B cell (primary cell): ENCODE measurements at regions not wholly inside any gene's neighbourhood (a gene's known extent, or its start where the extent isn't known, plus 50 kb on each side); places are given as distances from the start of the nearest gene placed in this dataset.

Experiments used
- ATAC-seq: fragments of 200-7000 bp; cut with Tn5 transposase; one replicate; pipeline ENCODE4 v1.10.0; 2021; ENCODE audit warnings: low read depth, mild to moderate bottlenecking, moderate number of reproducible peaks, moderate library complexity
- CTCF ChIA-PET: fragments of 350-600 bp; sonication (Branson Sonifier 250); formaldehyde crosslinking; loops from one replicate; lab custom pipeline; 2021; ENCODE audit warnings: antibody characterized with exemption, inconsistent platforms; lab: Charles Lee
- POLR2A ChIA-PET: fragments of 350-600 bp; sonication (Branson Sonifier 250); formaldehyde crosslinking; loops from one replicate; lab custom pipeline; 2021; ENCODE audit warnings: antibody characterized with exemption; lab: Charles Lee
- DNase-seq: peaks from one replicate; pipeline ENCODE4 v3.0.0; 2013
- H2AFZ ChIP-seq: 2 replicates; pipeline ENCODE4 v1.6.1; 2012; ENCODE audit warnings: mild to moderate bottlenecking, low read depth, low read length; ENCODE audit not compliant: insufficient read depth, poor library complexity, severe bottlenecking
- H3K27ac ChIP-seq, 2 donors: 1 replicate in 1 of 2; 2 replicates in 1 of 2; pipeline ENCODE4 v1.5.1; 2012 to 2013; ENCODE audit warnings: low read length in 2 of 2, mild to moderate bottlenecking in 2 of 2, moderate library complexity in 1 of 2
- H3K27me3 ChIP-seq, 4 experiments: fragments of 200-600 bp in 1 of 4; sonication (generic) in 1 of 4; replicated peaks in 1 of 4; 1 replicate in 2 of 4; 2 replicates in 2 of 4; pipeline versions ENCODE4 v1.6.1 to v1.7.0; 2013 to 2016; ENCODE audit warnings: low read length in 3 of 4, mild to moderate bottlenecking in 2 of 4, mixed read lengths in 1 of 4, moderate library complexity in 1 of 4; ENCODE audit not compliant: insufficient read depth in 4 of 4, control insufficient read depth in 3 of 4; ENCODE audit errors: control extremely low read depth in 1 of 4
- H3K36me3 ChIP-seq, 2 experiments: replicated peaks in 1 of 2; 1 replicate in 1 of 2; 2 replicates in 1 of 2; pipeline versions ENCODE4 v1.6.1 to v1.7.1; 2013; ENCODE audit warnings: low read length in 1 of 2; ENCODE audit not compliant: insufficient read depth in 2 of 2, control insufficient read depth in 1 of 2; ENCODE audit errors: control extremely low read depth in 1 of 2, extremely low read depth in 1 of 2
- H3K4me1 ChIP-seq, 2 donors: fragments of 200-600 bp in 1 of 2; sonication (generic) in 1 of 2; 1 replicate in 1 of 2; 2 replicates in 1 of 2; pipeline versions ENCODE4 v1.5.1 to v1.6.1; 2013 to 2017; ENCODE audit warnings: low read length in 2 of 2; ENCODE audit not compliant: control insufficient read depth in 2 of 2, insufficient read depth in 2 of 2
- H3K4me2 ChIP-seq: replicated peaks from 2 replicates; pipeline ENCODE3; 2012; ENCODE audit warnings: mild to moderate bottlenecking, low read depth, low read length; ENCODE audit not compliant: poor library complexity, severe bottlenecking
- H3K4me3 ChIP-seq, 5 experiments: fragments of 200-600 bp in 1 of 5; sonication (generic) in 1 of 5; 1 replicate in 3 of 5; 2 replicates in 2 of 5; pipeline versions ENCODE4 v1.5.1 to v1.7.0; 2011 to 2016; ENCODE audit warnings: low read length in 4 of 5, mild to moderate bottlenecking in 4 of 5, low read depth in 2 of 5, control low read depth in 1 of 5, moderate library complexity in 1 of 5; ENCODE audit not compliant: insufficient read depth in 1 of 5; ENCODE audit errors: control extremely low read depth in 1 of 5, extremely low read depth in 1 of 5
- H3K79me2 ChIP-seq: fragments of 200-600 bp; sonication (generic); one replicate; pipeline ENCODE4 v1.6.0; 2016; ENCODE audit warnings: low read length; ENCODE audit not compliant: control insufficient read depth, insufficient read depth
- H3K9ac ChIP-seq: fragments of 200-600 bp; sonication (generic); 2 replicates; pipeline ENCODE4 v1.6.1; 2017; ENCODE audit warnings: mild to moderate bottlenecking, low read length, moderate library complexity
- H3K9me3 ChIP-seq, 3 donors: one replicate each; pipeline versions ENCODE4 v1.6.1 to v1.7.1; 2013; ENCODE audit warnings: low read length in 2 of 3; ENCODE audit not compliant: control insufficient read depth in 2 of 3, insufficient read depth in 1 of 3; ENCODE audit errors: control extremely low read depth in 1 of 3
- H4K20me1 ChIP-seq: 2 replicates; pipeline ENCODE4 v1.6.0; 2012; ENCODE audit warnings: mild to moderate bottlenecking, low read length; ENCODE audit not compliant: insufficient read depth, control insufficient read depth, poor library complexity, severe bottlenecking
- H3K27ac Mint-ChIP-seq: one replicate; pipeline ENCODE4 v1.8.0; 2021; ENCODE audit warnings: mixed read lengths
- H3K27me3 Mint-ChIP-seq: one replicate; pipeline ENCODE4 v1.8.0; 2021; ENCODE audit warnings: mixed read lengths
- H3K4me1 Mint-ChIP-seq: one replicate; pipeline ENCODE4 v1.8.0; 2021; ENCODE audit warnings: mixed read lengths
- H3K4me3 Mint-ChIP-seq: one replicate; pipeline ENCODE4 v1.8.0; 2021; ENCODE audit warnings: mixed read lengths
- H3K9me3 Mint-ChIP-seq: one replicate; pipeline ENCODE4 v1.8.0; 2022; ENCODE audit warnings: mixed read lengths; ENCODE audit not compliant: insufficient read depth
- EZH2 ChIP-seq: IDR thresholded peaks from 2 replicates; pipeline ENCODE4 v1.6.1; 2012; ENCODE audit warnings: borderline replicate concordance, low read depth, mild to moderate bottlenecking, moderate library complexity, low read length; ENCODE audit not compliant: insufficient read depth, poor library complexity, severe bottlenecking
- WGBS: methylation state at CpG from one replicate; pipeline ENCODE4 v1.1.5; 2013; ENCODE audit warnings: missing lambda C conversion rate; ENCODE audit not compliant: insufficient coverage; 5-methylcytosine and 5-hydroxymethylcytosine counted together
- intact Hi-C: fragments of 100-400 bp; cut with micrococcal nuclease; formaldehyde crosslinking; loops from one replicate; pipeline ENCODE4 v1.10.0; 2022
- TF ChIP-seq, protein P1 (sequence below): fragments of 200-600 bp; IDR thresholded peaks from one replicate; pipeline ENCODE4 v1.8.0; 2022; ENCODE audit warnings: antibody characterized with exemption, mild to moderate bottlenecking

DNA sequence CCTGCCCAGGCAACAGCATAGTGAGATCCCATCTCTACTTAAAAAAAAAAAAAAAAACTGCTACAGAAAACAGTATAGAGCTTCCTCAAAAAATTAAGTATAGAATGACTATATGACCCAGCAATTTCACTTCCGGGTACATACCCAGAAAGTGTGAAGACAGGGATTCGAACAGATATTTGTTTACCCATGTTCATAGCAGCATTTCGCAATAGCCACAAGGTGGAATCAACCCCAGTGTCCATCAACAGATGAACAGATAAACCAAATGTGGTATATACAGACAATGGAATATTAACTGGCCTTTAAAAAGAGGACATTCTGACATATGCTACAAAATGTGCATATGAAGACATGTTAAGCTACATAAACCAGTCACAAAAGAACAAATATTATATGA is 95.5 kb downstream of the CHD9NB start:
- H3K27me3 Mint-ChIP-seq = peaks cover 14% of the 10 kb centered on the region
- POLR2A ChIA-PET = no interaction called here
- 100% methylated on average over 2 of the region's 3 CpGs for WGBS

DNA sequence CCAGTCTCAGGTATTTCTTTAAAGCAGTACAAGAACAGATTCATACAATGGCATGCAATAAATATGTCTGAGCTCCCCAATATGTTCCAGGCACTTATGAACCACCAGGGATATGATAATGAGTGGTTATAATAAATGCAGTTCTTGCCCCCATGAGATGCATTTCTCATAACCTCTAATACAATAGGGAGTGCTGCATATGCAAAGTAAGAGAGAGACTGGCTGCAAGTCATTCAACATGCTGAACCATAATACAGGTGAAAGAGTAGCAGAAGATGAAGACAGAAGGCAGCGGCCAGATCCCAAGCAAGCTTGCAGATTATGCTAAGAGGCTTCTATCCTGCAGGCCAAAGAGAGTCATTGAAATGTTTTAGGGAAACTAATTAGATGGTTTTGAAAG is 96.7 kb downstream of the CHD9NB start:
- 100% methylated on average over 1 of the region's 1 CpG for WGBS
- no peaks in the 10 kb centered on the region for H3K36me3 ChIP-seq
- H3K79me2 ChIP-seq = no peaks in the 10 kb centered on the region
- H3K27ac ChIP-seq = no peak overlapping the region
- H3K27me3 ChIP-seq = no peaks in the 10 kb centered on the region
- Mint-ChIP-seq H3K27ac (no peak overlapping the region), H3K9me3 (no peaks in the 10 kb centered on the region), H3K4me1 (no peaks in the 10 kb centered on the region), H3K4me3 (no peak overlapping the region), H3K27me3 (peaks cover 16% of the 10 kb centered on the region)
- TF ChIP-seq, protein P1, sequence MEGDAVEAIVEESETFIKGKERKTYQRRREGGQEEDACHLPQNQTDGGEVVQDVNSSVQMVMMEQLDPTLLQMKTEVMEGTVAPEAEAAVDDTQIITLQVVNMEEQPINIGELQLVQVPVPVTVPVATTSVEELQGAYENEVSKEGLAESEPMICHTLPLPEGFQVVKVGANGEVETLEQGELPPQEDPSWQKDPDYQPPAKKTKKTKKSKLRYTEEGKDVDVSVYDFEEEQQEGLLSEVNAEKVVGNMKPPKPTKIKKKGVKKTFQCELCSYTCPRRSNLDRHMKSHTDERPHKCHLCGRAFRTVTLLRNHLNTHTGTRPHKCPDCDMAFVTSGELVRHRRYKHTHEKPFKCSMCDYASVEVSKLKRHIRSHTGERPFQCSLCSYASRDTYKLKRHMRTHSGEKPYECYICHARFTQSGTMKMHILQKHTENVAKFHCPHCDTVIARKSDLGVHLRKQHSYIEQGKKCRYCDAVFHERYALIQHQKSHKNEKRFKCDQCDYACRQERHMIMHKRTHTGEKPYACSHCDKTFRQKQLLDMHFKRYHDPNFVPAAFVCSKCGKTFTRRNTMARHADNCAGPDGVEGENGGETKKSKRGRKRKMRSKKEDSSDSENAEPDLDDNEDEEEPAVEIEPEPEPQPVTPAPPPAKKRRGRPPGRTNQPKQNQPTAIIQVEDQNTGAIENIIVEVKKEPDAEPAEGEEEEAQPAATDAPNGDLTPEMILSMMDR = no peak
- TF ChIP-seq EZH2 = no peak
- no peak overlapping the region for H2AFZ ChIP-seq
- ChIA-PET CTCF (no interaction called here), POLR2A (no interaction called here)
- no peak for ATAC-seq
- intact Hi-C loops = no loop called here
- H3K4me2 ChIP-seq = no peak overlapping the region
- H4K20me1 ChIP-seq = no peaks in the 10 kb centered on the region
- H3K9me3 ChIP-seq = no peaks in the 10 kb centered on the region
- H3K4me1 ChIP-seq = no peaks in the 10 kb centered on the region
- H3K4me3 ChIP-seq = no peak overlapping the region
- DNase-seq = no peak
- H3K9ac ChIP-seq = no peak overlapping the region

More for the DNA sequence above, 95.5 kb downstream of the CHD9NB start:
- Mint-ChIP-seq H3K9me3 (no peaks in the 10 kb centered on the region), H3K27ac (no peak overlapping the region), H3K4me3 (no peak overlapping the region), H3K4me1 (no peaks in the 10 kb centered on the region)
- Histone ChIP-seq H3K27me3 (no peaks in the 10 kb centered on the region), H3K4me2 (no peak overlapping the region), H3K79me2 (no peaks in the 10 kb centered on the region), H3K9me3 (no peaks in the 10 kb centered on the region), H3K9ac (no peak overlapping the region), H3K4me1 (no peaks in the 10 kb centered on the region), H3K36me3 (no peaks in the 10 kb centered on the region), H2AFZ (no peak overlapping the region), H3K27ac (no peak overlapping the region), H4K20me1 (no peaks in the 10 kb centered on the region), H3K4me3 (no peak overlapping the region)
- DNase-seq = no peak
- CTCF ChIA-PET = interaction anchor here (1.1 kb wide), 1 partner anchor 11 kb away, joined by 3 read pairs; no protein-coding TSS in a partner anchor
- intact Hi-C loops = no loop called here
- ATAC-seq = no peak
- TF ChIP-seq, protein P1 = no peak
- no peak for TF ChIP-seq EZH2
